Left hindlimb (tissue), 1 donor: ENCODE measurements at regions not wholly inside any gene's neighbourhood (a gene's known extent, or its start where the extent isn't known, plus 50 kb on each side); places are given as distances from the start of the nearest gene placed in this dataset.

Experiments used
- DNase-seq: peaks from one replicate; pipeline ENCODE4 v3.0.0-alpha.2; 2018

GRCh38 chr6:23034926-23035325 lies 465.6 kb downstream of the HDGFL1 start:
- no peak for DNase-seq

GRCh38 chr6:23036406-23036983 lies 467.1 kb downstream of the HDGFL1 start:
- DNase-seq: no peak

- no peak for DNase-seq
Measured at GRCh38 chr6:23040899-23041298, 471.5 kb downstream of the HDGFL1 start.

- DNase-seq: no peak
Measured at GRCh38 chr6:23045280-23045679, 475.9 kb downstream of the HDGFL1 start.

GRCh38 chr6:23055523-23055922 lies 486.2 kb downstream of the HDGFL1 start:
- no peak for DNase-seq

GRCh38 chr6:23073821-23074220 lies 504.5 kb downstream of the HDGFL1 start:
- DNase-seq: no peak

GRCh38 chr6:23077772-23078171 lies 508.4 kb downstream of the HDGFL1 start:
- no peak for DNase-seq

- no peak for DNase-seq
Measured at GRCh38 chr6:23081701-23082100, 512.3 kb downstream of the HDGFL1 start.

- no peak for DNase-seq
Measured at GRCh38 chr6:23086100-23086499, 516.7 kb downstream of the HDGFL1 start.

- DNase-seq: no peak
Measured at GRCh38 chr6:23087471-23087870, 518.1 kb downstream of the HDGFL1 start.

GRCh38 chr6:23088761-23089160 lies 519.4 kb downstream of the HDGFL1 start:
- no peak for DNase-seq

- DNase-seq: no peak
Measured at GRCh38 chr6:23089981-23090380, 520.6 kb downstream of the HDGFL1 start.

GRCh38 chr6:23091795-23092194 lies 522.4 kb downstream of the HDGFL1 start:
- DNase-seq: no peak

GRCh38 chr6:23096876-23097275 lies 527.5 kb downstream of the HDGFL1 start:
- DNase-seq: no peak

GRCh38 chr6:23097566-23097965 lies 528.2 kb downstream of the HDGFL1 start:
- peak; percentile 32 for DNase-seq

GRCh38 chr6:23106951-23107350 lies 537.6 kb downstream of the HDGFL1 start:
- DNase-seq: no peak

- DNase-seq: no peak
Measured at GRCh38 chr6:23111984-23112383, 542.6 kb downstream of the HDGFL1 start.

GRCh38 chr6:23114812-23115504 lies 545.6 kb downstream of the HDGFL1 start:
- DNase-seq: no peak

- no peak for DNase-seq
Measured at GRCh38 chr6:23137611-23138010, 568.2 kb downstream of the HDGFL1 start.

GRCh38 chr6:23140871-23141270 lies 571.5 kb downstream of the HDGFL1 start:
- DNase-seq: no peak

GRCh38 chr6:23145781-23146180 lies 576.4 kb downstream of the HDGFL1 start:
- no peak for DNase-seq

- DNase-seq: no peak
Measured at GRCh38 chr6:23154159-23154558, 584.8 kb downstream of the HDGFL1 start.

- DNase-seq: no peak
Measured at GRCh38 chr6:23170049-23170448, 600.7 kb downstream of the HDGFL1 start.

- no peak for DNase-seq
Measured at GRCh38 chr6:23173234-23173633, 603.9 kb downstream of the HDGFL1 start.

- no peak for DNase-seq
Measured at GRCh38 chr6:23174781-23175361, 605.5 kb downstream of the HDGFL1 start.
